Osteoblast (primary cell): ENCODE measurements at regions not wholly inside any gene's neighbourhood (a gene's known extent, or its start where the extent isn't known, plus 50 kb on each side); places are given as distances from the start of the nearest gene placed in this dataset.

Experiments used
- DNase-seq: peaks from one replicate; pipeline ENCODE4 v3.0.0; 2011; ENCODE audit warnings: low spot score, mixed read lengths; ENCODE audit not compliant: insufficient read length; ENCODE audit errors: missing footprints
- H2AFZ ChIP-seq: 2 replicates; pipeline ENCODE4 v1.6.0; 2011; ENCODE audit warnings: mild to moderate bottlenecking, low read length
- H3K27ac ChIP-seq: 2 replicates; pipeline ENCODE4 v1.5.1; 2011; ENCODE audit warnings: mild to moderate bottlenecking, low read depth, low read length, moderate library complexity
- H3K27me3 ChIP-seq: 2 replicates; pipeline ENCODE4 v1.6.0; 2012; ENCODE audit warnings: mild to moderate bottlenecking, control low read depth, inconsistent platforms, low read length, moderate library complexity; ENCODE audit not compliant: insufficient read depth
- H3K36me3 ChIP-seq: 2 replicates; pipeline ENCODE4 v1.5.1; 2011; ENCODE audit warnings: mild to moderate bottlenecking, low read length, control low read depth, moderate library complexity; ENCODE audit not compliant: insufficient read depth
- H3K4me1 ChIP-seq: 2 replicates; pipeline ENCODE4 v1.5.1; 2011; ENCODE audit warnings: mild to moderate bottlenecking, low read length, control low read depth, moderate library complexity; ENCODE audit not compliant: insufficient read depth
- H3K4me2 ChIP-seq: 2 replicates; pipeline ENCODE4 v1.6.0; 2011; ENCODE audit warnings: mild to moderate bottlenecking, low read length; ENCODE audit not compliant: insufficient read depth
- H3K4me3 ChIP-seq: fragments of 200-600 bp; sonication (generic); 3 replicates; pipeline ENCODE4 v1.5.1; 2012; ENCODE audit warnings: mild to moderate bottlenecking, low read length, inconsistent platforms; ENCODE audit not compliant: insufficient read depth
- H3K79me2 ChIP-seq: 2 replicates; pipeline ENCODE4 v1.6.0; 2012; ENCODE audit warnings: mild to moderate bottlenecking, low read length, control low read depth, inconsistent platforms; ENCODE audit not compliant: insufficient read depth
- H3K9me3 ChIP-seq: 2 replicates; pipeline ENCODE4 v1.5.1; 2011; ENCODE audit warnings: low read depth, low read length, control low read depth
- H4K20me1 ChIP-seq: 2 replicates; pipeline ENCODE4 v1.6.0; 2012; ENCODE audit warnings: mild to moderate bottlenecking, low read length, control low read depth; ENCODE audit not compliant: insufficient read depth
- TF ChIP-seq, protein P1 (sequence below): IDR thresholded peaks from 2 replicates; pipeline ENCODE4 v1.5.1; 2011; ENCODE audit warnings: mild to moderate bottlenecking, low read depth, low read length, moderate library complexity; ENCODE audit errors: extremely low read depth

DNA sequence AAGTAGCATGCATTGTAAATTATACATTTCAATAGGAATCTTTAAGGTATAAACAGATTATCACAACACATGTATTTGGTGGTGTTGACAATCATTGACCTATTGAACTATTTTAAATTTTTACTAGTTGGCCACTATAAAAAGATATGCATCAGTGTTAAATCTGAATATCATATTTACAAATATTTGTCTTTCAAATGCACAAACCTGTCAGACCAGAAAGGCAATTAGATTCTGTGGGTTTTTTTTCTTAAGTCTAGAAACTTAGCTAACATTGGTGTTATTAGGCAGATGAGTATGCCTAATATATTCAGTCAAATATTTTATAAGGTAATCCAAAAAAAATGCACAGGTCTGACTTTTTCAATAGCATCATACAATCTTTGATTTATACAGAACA, 241.4 kb upstream of the DGKB start:
- TF ChIP-seq, protein P1, sequence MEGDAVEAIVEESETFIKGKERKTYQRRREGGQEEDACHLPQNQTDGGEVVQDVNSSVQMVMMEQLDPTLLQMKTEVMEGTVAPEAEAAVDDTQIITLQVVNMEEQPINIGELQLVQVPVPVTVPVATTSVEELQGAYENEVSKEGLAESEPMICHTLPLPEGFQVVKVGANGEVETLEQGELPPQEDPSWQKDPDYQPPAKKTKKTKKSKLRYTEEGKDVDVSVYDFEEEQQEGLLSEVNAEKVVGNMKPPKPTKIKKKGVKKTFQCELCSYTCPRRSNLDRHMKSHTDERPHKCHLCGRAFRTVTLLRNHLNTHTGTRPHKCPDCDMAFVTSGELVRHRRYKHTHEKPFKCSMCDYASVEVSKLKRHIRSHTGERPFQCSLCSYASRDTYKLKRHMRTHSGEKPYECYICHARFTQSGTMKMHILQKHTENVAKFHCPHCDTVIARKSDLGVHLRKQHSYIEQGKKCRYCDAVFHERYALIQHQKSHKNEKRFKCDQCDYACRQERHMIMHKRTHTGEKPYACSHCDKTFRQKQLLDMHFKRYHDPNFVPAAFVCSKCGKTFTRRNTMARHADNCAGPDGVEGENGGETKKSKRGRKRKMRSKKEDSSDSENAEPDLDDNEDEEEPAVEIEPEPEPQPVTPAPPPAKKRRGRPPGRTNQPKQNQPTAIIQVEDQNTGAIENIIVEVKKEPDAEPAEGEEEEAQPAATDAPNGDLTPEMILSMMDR: no peak
- no peak overlapping the region for H2AFZ ChIP-seq
- no peaks in the 10 kb centered on the region for H3K36me3 ChIP-seq
- H4K20me1 ChIP-seq: no peaks in the 10 kb centered on the region
- H3K9me3 ChIP-seq: no peaks in the 10 kb centered on the region
- no peak overlapping the region for H3K27ac ChIP-seq
- no peaks in the 10 kb centered on the region for H3K27me3 ChIP-seq
- DNase-seq: no peak
- no peak overlapping the region for H3K4me2 ChIP-seq
- no peaks in the 10 kb centered on the region for H3K79me2 ChIP-seq
- H3K4me3 ChIP-seq: no peak overlapping the region
- H3K4me1 ChIP-seq: no peaks in the 10 kb centered on the region

DNA sequence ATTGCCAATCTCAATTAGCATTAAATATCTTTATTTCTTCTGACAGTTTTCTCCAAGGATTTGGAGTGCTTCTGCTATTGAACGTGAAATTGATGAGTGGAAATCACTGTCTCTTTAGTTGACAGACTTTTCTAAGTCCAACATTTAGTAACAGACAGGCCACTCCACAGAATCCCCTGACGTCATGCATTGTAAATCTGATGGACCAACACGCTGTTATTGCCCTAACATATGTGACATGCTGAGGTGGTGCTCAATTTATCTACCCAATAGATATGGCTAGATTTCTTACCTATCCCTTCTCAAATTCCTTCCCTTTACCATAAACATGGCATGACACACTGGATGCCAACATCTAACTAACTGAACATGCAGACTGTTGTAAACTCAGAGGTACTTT, 240.6 kb upstream of the DGKB start:
- H3K4me1 ChIP-seq: no peaks in the 10 kb centered on the region
- H3K27me3 ChIP-seq: no peaks in the 10 kb centered on the region
- H3K36me3 ChIP-seq: no peaks in the 10 kb centered on the region
- no peaks in the 10 kb centered on the region for H3K9me3 ChIP-seq
- no peak overlapping the region for H3K27ac ChIP-seq
- no peak for DNase-seq
- no peak overlapping the region for H2AFZ ChIP-seq
- no peaks in the 10 kb centered on the region for H4K20me1 ChIP-seq
- no peaks in the 10 kb centered on the region for H3K79me2 ChIP-seq
- TF ChIP-seq, protein P1: no peak
- no peak overlapping the region for H3K4me2 ChIP-seq
- no peak overlapping the region for H3K4me3 ChIP-seq

DNA sequence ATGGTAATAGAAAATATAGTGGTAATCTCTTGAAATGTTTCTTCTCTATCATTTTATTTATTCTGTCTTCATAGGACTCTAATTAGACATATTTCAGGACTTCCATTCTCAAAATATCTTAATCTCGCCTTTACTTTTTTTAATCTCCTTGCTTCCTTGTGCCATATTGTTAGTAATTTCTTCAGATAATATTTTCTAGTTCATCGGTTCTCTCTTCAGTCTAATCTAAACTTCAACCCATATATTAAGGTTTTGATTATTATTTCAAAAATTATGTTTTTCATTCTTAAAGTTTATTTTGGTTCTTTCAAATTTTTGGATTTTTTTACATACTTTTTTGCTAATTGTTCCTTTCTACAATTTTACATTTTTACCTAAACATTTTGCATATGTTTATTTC, 237.9 kb upstream of the DGKB start:
- no peaks in the 10 kb centered on the region for H4K20me1 ChIP-seq
- H3K79me2 ChIP-seq: no peaks in the 10 kb centered on the region
- H3K4me3 ChIP-seq: no peak overlapping the region
- H3K27me3 ChIP-seq: no peaks in the 10 kb centered on the region
- H3K9me3 ChIP-seq: no peaks in the 10 kb centered on the region
- H2AFZ ChIP-seq: no peak overlapping the region
- no peak overlapping the region for H3K4me2 ChIP-seq
- no peaks in the 10 kb centered on the region for H3K36me3 ChIP-seq
- no peaks in the 10 kb centered on the region for H3K4me1 ChIP-seq
- TF ChIP-seq, protein P1: no peak
- H3K27ac ChIP-seq: no peak overlapping the region
- no peak for DNase-seq

DNA sequence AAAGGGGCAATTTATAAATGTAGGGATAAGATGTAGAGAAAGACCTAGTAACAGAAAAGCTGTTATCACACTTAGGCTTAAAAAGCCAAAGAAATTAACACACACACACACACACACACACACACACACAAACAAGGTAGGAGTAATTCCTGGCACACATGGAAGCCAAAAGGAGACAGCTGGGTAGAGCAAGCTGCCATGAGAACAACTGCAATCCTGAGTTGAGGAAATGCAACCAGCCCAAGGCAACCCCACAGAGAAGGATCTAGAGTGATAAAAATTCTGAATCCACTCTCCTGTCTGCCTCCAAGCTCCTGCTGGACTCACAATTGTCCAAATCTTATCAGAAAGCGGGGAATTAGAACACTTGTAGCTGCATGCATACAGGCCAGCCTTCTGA, 229.1 kb upstream of the DGKB start:
- Histone ChIP-seq H4K20me1 (no peaks in the 10 kb centered on the region), H3K9me3 (no peaks in the 10 kb centered on the region), H3K4me2 (no peak overlapping the region)

More for the DNA sequence above, 229.1 kb upstream of the DGKB start:
- no peak overlapping the region for H3K27ac ChIP-seq
- peaks cover 6% of the 10 kb centered on the region for H3K4me1 ChIP-seq
- DNase-seq: no peak
- no peaks in the 10 kb centered on the region for H3K36me3 ChIP-seq
- TF ChIP-seq, protein P1: no peak
- H3K27me3 ChIP-seq: no peaks in the 10 kb centered on the region
- no peaks in the 10 kb centered on the region for H3K79me2 ChIP-seq
- no peak overlapping the region for H2AFZ ChIP-seq
- no peak overlapping the region for H3K4me3 ChIP-seq
